GM13976 (cell line): ENCODE measurements at regions not wholly inside any gene's neighbourhood (a gene's known extent, or its start where the extent isn't known, plus 50 kb on each side); places are given as distances from the start of the nearest gene placed in this dataset.
"Not testable (repeated sequence)": the region's sequence is repeated elsewhere in the genome, so short reads cannot be mapped to it uniquely, and the experiment has no call there.

Experiments used
- DNase-seq: peaks from one replicate; pipeline ENCODE4 v3.0.0; 2012; ENCODE audit warnings: low spot score
- in situ Hi-C: fragments of 300-500 bp; cut with MboI; formaldehyde crosslinking; loops from one replicate; pipeline ENCODE4 v1.12.0; 2022; ENCODE audit warnings: low sequenced_read_pairs, mixed read lengths, inconsistent platforms; ENCODE audit not compliant: unreplicated experiment
- TF ChIP-seq, protein P1 (sequence below): IDR thresholded peaks from 2 replicates; pipeline ENCODE4 v1.5.1; 2012; ENCODE audit warnings: borderline replicate concordance, mild to moderate bottlenecking; ENCODE audit not compliant: insufficient read depth; ENCODE audit errors: extremely low read depth, missing control alignments, control extremely low read depth

DNA sequence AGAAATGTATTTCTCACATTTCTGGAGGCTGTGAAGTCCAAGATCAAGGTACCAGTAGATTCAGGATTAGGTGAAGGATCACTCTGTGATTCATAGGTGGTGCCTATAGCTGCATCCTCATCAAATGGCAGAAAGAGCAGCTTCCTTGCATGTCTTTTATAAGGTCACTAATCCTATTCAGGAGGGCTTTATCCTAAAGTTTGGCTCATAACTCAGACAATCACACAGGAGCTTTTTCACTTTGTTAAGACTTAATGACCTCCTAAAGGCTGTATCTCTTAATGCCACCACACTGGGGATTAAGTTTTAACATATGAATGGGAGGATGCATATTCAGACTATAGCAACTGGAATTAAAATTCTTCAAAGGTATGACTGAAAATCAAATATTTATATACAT, 861.1 kb downstream of the DACH1 start:
- TF ChIP-seq, protein P1, sequence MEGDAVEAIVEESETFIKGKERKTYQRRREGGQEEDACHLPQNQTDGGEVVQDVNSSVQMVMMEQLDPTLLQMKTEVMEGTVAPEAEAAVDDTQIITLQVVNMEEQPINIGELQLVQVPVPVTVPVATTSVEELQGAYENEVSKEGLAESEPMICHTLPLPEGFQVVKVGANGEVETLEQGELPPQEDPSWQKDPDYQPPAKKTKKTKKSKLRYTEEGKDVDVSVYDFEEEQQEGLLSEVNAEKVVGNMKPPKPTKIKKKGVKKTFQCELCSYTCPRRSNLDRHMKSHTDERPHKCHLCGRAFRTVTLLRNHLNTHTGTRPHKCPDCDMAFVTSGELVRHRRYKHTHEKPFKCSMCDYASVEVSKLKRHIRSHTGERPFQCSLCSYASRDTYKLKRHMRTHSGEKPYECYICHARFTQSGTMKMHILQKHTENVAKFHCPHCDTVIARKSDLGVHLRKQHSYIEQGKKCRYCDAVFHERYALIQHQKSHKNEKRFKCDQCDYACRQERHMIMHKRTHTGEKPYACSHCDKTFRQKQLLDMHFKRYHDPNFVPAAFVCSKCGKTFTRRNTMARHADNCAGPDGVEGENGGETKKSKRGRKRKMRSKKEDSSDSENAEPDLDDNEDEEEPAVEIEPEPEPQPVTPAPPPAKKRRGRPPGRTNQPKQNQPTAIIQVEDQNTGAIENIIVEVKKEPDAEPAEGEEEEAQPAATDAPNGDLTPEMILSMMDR, result no peak
- no peak for DNase-seq
- in situ Hi-C loops, result no loop called here

DNA sequence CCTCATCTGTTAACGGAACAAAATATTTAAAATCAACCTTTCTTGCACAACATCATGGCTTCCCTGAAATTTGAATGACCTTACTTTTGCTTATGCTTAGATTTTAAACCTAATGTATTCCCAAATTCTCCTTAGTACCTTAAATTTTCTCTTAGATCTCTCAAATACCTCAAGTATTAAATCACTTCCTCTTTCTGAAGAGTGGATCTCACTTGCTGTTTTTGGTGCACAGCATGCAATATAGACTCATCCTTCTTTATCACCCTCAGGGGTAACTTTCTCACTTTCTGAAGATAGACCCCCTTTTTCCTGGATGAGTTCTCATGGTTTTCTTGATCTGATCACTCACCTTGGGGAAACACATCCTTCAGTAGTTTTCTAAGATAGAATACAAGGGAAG, 871.7 kb downstream of the DACH1 start:
- no peak for DNase-seq
- TF ChIP-seq, protein P1, result no peak
- in situ Hi-C loops, result no loop called here

DNA sequence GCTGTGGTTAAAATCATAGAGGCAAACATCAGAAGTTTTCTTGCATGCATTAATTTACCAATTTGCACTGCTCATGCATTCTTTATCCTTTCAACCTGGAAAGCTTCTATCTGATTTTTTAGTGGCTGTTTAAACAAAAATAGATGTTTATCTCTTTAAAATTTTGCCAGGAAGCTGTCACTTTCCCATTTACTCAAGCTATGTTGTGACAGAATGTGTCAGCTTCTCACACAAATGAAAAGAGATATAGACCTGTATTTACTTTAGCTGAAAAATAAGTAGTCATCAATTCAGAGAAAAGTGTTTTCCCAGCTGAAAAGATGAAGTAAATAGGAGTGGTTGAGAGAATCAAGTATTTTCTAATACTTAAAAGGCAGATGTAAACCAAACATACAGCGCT, 872.8 kb downstream of the DACH1 start:
- in situ Hi-C loops, result no loop called here
- TF ChIP-seq, protein P1, result no peak
- no peak for DNase-seq

DNA sequence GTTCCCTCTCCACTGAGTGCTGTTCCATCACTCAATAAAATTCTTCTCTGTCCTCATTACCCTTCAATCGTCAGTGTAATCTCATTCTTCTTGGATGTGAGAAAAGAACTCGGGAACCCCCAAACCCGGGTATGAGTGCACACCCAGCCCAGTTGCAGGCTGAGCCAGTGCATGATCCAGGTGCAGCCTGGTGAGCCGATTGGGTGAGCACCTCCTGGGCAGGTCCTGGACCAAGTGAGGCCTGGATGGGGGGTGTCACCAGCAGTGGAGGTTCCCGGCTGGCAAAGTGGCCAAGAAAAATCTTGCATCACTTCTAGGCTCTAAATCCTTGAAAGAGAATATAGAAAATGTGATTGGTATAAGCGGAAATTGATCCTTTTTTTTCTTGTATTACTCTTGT, 878.8 kb upstream of the KLHL1 start:
- TF ChIP-seq, protein P1, result no peak
- in situ Hi-C loops, result no loop called here
- DNase-seq, result no peak

DNA sequence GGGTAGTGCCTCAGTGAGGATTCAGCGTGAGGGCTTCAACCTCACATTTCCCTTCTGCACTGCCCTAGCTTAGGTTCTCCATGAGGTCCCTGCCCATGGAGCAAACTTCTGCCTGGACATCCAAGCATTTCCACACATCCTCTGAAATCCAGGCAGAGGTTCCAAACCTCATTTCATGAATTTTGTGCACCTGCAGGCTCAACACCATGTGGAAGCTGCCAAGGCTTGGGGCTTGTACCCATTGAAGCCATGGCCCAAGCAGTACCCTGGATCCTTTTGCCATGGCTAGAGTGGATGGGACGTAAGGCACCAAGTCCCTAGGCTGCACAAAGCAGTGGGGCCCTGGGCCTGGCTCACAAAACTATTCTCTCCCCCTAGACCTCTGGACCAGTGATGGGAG, 877.1 kb upstream of the KLHL1 start:
- DNase-seq, result no peak
- in situ Hi-C loops, result no loop called here
- TF ChIP-seq, protein P1, result no peak

DNA sequence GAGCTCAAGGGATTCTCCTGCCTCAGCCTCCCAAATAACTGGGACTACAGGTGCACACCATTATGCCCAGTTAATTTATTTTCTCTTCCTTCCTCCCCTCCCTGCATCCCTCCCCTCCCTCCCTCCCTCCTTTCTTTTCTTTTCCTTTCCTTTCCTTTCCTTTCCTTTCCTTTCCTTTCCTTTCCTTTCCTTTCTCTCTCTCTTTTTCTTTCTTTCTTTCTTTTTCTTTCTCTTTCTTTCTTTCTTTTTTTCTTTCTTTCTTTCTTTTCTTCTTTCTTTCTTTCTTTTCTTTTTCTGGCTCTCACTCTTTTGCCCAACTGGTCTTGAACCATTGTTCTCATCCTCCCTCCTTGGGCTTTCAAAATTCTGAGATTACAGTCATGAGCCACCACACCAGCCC, 873.0 kb upstream of the KLHL1 start:
- DNase-seq, in situ Hi-C loops: not testable (repeated sequence)

DNA sequence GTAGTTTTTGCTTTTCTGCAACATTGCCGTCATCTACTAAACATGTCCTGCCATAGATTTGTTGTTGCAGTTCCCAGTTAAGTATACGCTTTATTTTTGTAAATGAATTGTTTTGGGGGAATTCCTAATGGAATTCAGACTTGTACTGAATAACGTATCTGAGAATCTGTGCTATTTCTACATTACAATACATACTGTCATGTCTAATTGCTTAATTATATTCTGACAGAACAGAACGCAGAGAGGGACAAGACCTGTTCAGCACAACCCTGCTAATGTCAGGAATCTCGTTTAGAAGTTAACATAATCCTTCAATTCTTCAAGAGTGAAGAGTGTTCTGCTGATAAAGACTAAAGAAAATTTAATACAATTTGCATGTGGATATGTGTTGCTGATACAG, 861.1 kb upstream of the KLHL1 start:
- in situ Hi-C loops, result no loop called here
- no peak for DNase-seq
- TF ChIP-seq, protein P1, result no peak
